NCI-H1048 (cell line): ENCODE measurements at regions not wholly inside any gene's neighbourhood (a gene's known extent, or its start where the extent isn't known, plus 50 kb on each side); places are given as distances from the start of the nearest gene placed in this dataset.

Experiments
- DNase-seq: peaks from one replicate; lab custom pipeline; 2025; lab: John Stamatoyannopoulos, UW

DNA sequence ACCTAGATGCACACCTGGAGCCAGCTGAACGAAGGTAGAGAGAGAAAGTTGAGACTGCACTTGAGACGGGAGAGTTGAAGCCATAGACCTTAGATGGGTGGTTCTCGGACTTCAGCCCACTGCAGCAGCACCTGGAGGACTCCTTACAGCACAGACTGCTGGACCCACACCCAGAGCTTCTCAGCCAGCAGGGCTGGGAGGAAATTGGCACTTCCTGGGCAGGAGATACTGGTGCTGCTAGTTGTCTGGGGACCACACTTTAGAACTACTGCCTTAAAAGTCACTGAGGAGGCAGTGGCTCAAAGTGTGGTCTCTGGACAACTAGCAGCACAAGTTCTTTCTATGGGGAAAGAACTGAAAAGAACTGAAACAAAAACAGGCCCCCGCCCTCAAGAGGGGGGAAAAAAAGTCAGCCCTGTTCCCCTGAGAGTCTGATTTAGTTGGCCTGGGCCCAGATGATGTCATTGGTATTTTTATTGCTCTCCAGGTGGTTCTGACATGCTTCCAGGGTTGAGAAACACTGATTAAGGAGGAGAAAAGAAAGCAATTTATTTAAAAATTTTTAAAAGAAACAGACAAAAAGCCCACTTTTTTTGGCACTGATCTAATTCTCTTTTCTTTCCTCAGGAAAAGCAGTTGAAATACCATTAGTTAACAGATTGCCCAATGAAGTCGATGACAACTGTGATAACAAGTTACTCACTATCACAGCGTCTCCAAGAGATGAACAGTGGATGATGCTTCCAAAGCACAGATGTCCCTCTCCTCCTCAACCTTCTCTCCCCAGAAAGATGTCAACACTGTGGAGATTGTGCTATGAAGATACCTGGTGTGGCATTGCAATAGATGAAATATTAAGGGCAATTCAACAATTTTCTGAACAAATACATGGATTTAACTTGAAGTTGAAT lies 73.6 kb upstream of the ADAMTS16 start:
- no peak for DNase-seq

GRCh38 chr5:5069851-5070250 lies 70.3 kb upstream of the ADAMTS16 start:
- DNase-seq = no peak

- no peak for DNase-seq
These were observed 68.6 kb upstream of the ADAMTS16 start for GRCh38 chr5:5071554-5071953.

GRCh38 chr5:5077236-5077635 lies 62.9 kb upstream of the ADAMTS16 start:
- no peak for DNase-seq

GRCh38 chr5:5078009-5078897 lies 61.9 kb upstream of the ADAMTS16 start:
- DNase-seq = no peak

DNA sequence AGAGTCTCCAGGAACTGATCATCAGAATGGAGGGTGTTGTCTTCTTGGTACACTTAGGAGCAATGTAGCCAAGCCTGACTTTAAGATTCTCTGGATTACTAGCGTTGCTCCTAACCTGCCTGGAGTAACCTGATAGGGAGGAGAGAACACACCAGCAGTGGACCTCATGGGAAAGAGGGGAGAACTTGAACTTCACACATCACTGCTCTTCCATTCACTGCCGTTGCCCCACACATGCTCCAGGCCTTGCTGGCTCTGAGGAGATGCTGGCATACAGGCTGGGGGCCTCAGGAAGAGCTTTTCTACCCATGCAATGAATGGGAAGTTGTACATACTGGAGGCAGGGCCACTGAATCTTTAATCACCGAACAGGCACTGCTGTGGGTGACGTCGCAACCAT lies 60.3 kb upstream of the ADAMTS16 start:
- no peak for DNase-seq

GRCh38 chr5:5080790-5081189 lies 59.3 kb upstream of the ADAMTS16 start:
- DNase-seq = no peak

- DNase-seq = no peak
These were observed 54.7 kb upstream of the ADAMTS16 start for GRCh38 chr5:5085381-5085780.

DNA sequence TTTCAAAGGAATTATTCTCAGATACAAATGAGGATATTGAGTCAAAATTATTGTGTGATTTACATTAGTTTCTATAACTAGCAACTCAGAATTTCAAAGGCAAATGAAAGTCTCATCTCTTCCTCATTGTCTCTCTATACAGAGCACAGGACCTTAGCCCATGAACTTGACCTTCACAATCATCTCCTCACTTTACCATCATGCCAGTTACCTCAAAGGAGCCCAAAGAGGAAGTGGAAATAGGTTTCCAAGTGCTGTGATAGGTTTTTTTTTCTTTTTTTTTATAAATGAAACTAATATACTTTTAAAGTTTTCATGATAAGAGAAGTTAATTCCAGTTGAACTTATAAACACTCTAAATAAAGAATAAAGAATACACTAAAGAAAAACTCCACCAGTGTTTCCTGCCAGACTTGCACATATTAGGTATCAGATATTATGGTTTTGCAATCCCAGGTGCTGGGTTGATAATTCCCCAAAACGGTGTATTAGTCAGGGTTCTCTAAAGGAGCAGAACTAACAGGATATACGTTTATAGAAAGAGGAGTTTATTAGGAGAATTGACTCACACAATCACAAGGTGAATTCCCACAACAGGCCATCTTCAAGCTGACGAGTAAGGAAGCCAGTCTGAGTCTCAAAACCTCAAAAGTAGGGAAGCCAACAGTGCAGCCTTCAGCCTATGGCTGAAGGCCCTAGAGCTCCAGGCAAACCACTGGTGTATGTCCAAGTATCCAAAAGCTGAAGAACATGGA lies 50.1 kb upstream of the ADAMTS16 start:
- DNase-seq = no peak
